ENCODE measurements at regions not wholly inside any gene's neighbourhood (a gene's known extent, or its start where the extent isn't known, plus 50 kb on each side); places are given as distances from the start of the nearest gene placed in this dataset.

DNA sequence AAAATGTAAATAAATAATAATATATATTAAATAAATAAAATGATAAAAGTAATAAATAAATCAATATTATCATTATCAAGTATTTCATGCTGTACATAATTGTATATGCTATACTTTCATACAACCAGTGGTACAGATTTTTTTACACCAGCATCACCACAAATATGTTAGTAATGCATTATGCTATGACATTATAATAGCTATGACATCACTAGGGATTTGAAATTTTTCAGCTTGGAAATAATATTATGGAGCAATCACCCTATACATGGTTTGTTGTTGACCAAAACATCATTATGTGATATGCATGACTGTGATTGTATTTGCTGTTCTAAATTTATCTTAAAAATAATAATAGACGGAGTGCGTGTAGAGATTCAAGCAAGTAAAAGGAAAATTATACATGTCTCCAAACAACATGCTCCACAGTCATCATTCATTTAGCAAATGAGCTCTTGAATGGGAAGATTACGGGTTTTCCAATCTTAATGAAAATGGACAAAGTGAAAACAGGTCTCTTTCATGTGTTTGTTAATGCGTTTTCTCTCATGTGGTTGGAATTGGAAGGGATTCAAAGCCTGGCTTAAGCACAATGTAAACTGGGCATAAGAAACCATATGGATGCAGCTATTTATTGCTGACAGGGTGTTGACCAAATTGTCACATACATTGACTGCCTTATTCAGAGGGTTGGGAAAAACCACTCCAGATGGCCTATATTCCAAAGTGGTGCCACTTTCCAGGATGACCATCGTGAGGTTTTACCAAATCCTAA lies 643.0 kb upstream of the RGMB start:
- POLR2A ChIA-PET = no interaction called here
- TF ChIP-seq USF1 (CRISPR knock-in tag; IDR thresholded peaks at IDR 0.05) (no peak), ERG (CRISPR knock-in tag; IDR thresholded peaks at IDR 0.05) (no peak), ATF2 (CRISPR knock-in tag; IDR thresholded peaks at IDR 0.05; ENCODE audit: borderline replicate concordance, low read depth) (no peak), HMGA2 (CRISPR knock-in tag; IDR thresholded peaks at IDR 0.05) (peak; percentile 87)
- Mint-ChIP-seq H3K36me3 (no peaks in the 10 kb centered on the region), H3K27me3 (ENCODE audit: low read depth) (no peaks in the 10 kb centered on the region), H3K4me1 (no peaks in the 10 kb centered on the region), H3K9me3 (peaks cover 12% of the 10 kb centered on the region), H3K4me3 (no peak overlapping the region), H3K27ac (no peak overlapping the region)
- DNase-seq (ENCODE audit: low spot score) = no peak
- ATAC-seq = no peak
- CTCF ChIA-PET = no interaction called here

- Mint-ChIP-seq H3K27me3 (ENCODE audit: low read depth) (no peaks in the 10 kb centered on the region), H3K4me3 (no peak overlapping the region), H3K9me3 (peaks cover 18% of the 10 kb centered on the region), H3K36me3 (0 out of 2 replicates have a peak, but pooled peaks cover 8% of the 10 kb centered on the region), H3K4me1 (no peaks in the 10 kb centered on the region), H3K27ac (no peak overlapping the region)
- CTCF ChIA-PET = no interaction called here
- DNase-seq (ENCODE audit: low spot score) (no peak), ATAC-seq (no peak)
- POLR2A ChIA-PET = no interaction called here
- TF ChIP-seq ZSCAN18 (CRISPR knock-in tag; IDR thresholded peaks at IDR 0.05) = no peak
- no peak for TF ChIP-seq ARID4B (CRISPR knock-in tag; IDR thresholded peaks at IDR 0.05; ENCODE audit: borderline replicate concordance)
- no peak for TF ChIP-seq NR1H2 (CRISPR knock-in tag; IDR thresholded peaks at IDR 0.05)
- TF ChIP-seq, protein P1, sequence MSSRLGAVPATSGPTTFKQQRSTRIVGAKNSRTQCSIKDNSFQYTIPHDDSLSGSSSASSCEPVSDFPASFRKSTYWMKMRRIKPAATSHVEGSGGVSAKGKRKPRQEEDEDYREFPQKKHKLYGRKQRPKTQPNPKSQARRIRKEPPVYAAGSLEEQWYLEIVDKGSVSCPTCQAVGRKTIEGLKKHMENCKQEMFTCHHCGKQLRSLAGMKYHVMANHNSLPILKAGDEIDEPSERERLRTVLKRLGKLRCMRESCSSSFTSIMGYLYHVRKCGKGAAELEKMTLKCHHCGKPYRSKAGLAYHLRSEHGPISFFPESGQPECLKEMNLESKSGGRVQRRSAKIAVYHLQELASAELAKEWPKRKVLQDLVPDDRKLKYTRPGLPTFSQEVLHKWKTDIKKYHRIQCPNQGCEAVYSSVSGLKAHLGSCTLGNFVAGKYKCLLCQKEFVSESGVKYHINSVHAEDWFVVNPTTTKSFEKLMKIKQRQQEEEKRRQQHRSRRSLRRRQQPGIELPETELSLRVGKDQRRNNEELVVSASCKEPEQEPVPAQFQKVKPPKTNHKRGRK (CRISPR knock-in tag; IDR thresholded peaks at IDR 0.05; ENCODE audit: borderline replicate concordance) = no peak
- TF ChIP-seq, protein P2, sequence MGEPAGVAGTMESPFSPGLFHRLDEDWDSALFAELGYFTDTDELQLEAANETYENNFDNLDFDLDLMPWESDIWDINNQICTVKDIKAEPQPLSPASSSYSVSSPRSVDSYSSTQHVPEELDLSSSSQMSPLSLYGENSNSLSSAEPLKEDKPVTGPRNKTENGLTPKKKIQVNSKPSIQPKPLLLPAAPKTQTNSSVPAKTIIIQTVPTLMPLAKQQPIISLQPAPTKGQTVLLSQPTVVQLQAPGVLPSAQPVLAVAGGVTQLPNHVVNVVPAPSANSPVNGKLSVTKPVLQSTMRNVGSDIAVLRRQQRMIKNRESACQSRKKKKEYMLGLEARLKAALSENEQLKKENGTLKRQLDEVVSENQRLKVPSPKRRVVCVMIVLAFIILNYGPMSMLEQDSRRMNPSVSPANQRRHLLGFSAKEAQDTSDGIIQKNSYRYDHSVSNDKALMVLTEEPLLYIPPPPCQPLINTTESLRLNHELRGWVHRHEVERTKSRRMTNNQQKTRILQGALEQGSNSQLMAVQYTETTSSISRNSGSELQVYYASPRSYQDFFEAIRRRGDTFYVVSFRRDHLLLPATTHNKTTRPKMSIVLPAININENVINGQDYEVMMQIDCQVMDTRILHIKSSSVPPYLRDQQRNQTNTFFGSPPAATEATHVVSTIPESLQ (CRISPR knock-in tag; IDR thresholded peaks at IDR 0.05) = no peak
- TF ChIP-seq JAZF1 (CRISPR knock-in tag; IDR thresholded peaks at IDR 0.05) = no peak
- TF ChIP-seq, protein P3, sequence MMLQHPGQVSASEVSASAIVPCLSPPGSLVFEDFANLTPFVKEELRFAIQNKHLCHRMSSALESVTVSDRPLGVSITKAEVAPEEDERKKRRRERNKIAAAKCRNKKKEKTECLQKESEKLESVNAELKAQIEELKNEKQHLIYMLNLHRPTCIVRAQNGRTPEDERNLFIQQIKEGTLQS (CRISPR knock-in tag; conservative IDR thresholded peaks at IDR 0.05) = no peak
- no peak for TF ChIP-seq EMX1 (CRISPR knock-in tag; IDR thresholded peaks at IDR 0.05)
- no peak for TF ChIP-seq TEAD4 (CRISPR knock-in tag; IDR thresholded peaks at IDR 0.05)
- no peak for TF ChIP-seq RORB (CRISPR knock-in tag; IDR thresholded peaks at IDR 0.05)
- TF ChIP-seq, protein P4, sequence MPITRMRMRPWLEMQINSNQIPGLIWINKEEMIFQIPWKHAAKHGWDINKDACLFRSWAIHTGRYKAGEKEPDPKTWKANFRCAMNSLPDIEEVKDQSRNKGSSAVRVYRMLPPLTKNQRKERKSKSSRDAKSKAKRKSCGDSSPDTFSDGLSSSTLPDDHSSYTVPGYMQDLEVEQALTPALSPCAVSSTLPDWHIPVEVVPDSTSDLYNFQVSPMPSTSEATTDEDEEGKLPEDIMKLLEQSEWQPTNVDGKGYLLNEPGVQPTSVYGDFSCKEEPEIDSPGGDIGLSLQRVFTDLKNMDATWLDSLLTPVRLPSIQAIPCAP (CRISPR knock-in tag; IDR thresholded peaks at IDR 0.05) = no peak
- no peak for TF ChIP-seq MAX (CRISPR knock-in tag; IDR thresholded peaks at IDR 0.05)
Observed at GRCh38 chr5:98144116-98144515, 629.3 kb upstream of the RGMB start.

All from WTC11 (cell line).